Chondrocyte (in vitro differentiated cells): ENCODE measurements at regions not wholly inside any gene's neighbourhood (a gene's known extent, or its start where the extent isn't known, plus 50 kb on each side); places are given as distances from the start of the nearest gene placed in this dataset.

Source experiments
- DNase-seq: peaks from one replicate; pipeline ENCODE4 v3.0.0; 2021; ENCODE audit warnings: mixed read lengths, low spot score
- H3K27ac Mint-ChIP-seq: one replicate; pipeline ENCODE4 v1.8.0; 2021; ENCODE audit warnings: mild to moderate bottlenecking, moderate library complexity, mixed read lengths; ENCODE audit not compliant: unreplicated experiment
- H3K27me3 Mint-ChIP-seq: 2 replicates; pipeline ENCODE4 v1.8.0; 2021; ENCODE audit warnings: low read depth, mixed read lengths
- H3K36me3 Mint-ChIP-seq: 2 replicates; pipeline ENCODE4 v1.8.0; 2021; ENCODE audit warnings: low read depth, mixed read lengths
- H3K4me1 Mint-ChIP-seq: 2 replicates; pipeline ENCODE4 v1.8.0; 2021; ENCODE audit warnings: low read depth, mild to moderate bottlenecking, mixed read lengths
- H3K4me3 Mint-ChIP-seq: one replicate; pipeline ENCODE4 v1.8.0; 2021; ENCODE audit warnings: mild to moderate bottlenecking, moderate library complexity, mixed read lengths; ENCODE audit not compliant: unreplicated experiment
- H3K9me3 Mint-ChIP-seq: 2 replicates; pipeline ENCODE4 v1.8.0; 2021; ENCODE audit warnings: low read depth, mixed read lengths
- TF ChIP-seq, protein P1 (sequence below): fragments of 200-600 bp; sonication (generic); IDR thresholded peaks from 2 replicates; pipeline ENCODE4 v1.5.0; 2021; ENCODE audit warnings: antibody characterized with exemption, mild to moderate bottlenecking, moderate library complexity

- no peak overlapping the region for H3K27ac Mint-ChIP-seq
- peaks cover 5% of the 10 kb centered on the region for H3K4me1 Mint-ChIP-seq
- H3K4me3 Mint-ChIP-seq: no peak overlapping the region
- H3K36me3 Mint-ChIP-seq: no peaks in the 10 kb centered on the region
- no peak for DNase-seq
- peaks cover 1% of the 10 kb centered on the region for H3K27me3 Mint-ChIP-seq
- TF ChIP-seq, protein P1, sequence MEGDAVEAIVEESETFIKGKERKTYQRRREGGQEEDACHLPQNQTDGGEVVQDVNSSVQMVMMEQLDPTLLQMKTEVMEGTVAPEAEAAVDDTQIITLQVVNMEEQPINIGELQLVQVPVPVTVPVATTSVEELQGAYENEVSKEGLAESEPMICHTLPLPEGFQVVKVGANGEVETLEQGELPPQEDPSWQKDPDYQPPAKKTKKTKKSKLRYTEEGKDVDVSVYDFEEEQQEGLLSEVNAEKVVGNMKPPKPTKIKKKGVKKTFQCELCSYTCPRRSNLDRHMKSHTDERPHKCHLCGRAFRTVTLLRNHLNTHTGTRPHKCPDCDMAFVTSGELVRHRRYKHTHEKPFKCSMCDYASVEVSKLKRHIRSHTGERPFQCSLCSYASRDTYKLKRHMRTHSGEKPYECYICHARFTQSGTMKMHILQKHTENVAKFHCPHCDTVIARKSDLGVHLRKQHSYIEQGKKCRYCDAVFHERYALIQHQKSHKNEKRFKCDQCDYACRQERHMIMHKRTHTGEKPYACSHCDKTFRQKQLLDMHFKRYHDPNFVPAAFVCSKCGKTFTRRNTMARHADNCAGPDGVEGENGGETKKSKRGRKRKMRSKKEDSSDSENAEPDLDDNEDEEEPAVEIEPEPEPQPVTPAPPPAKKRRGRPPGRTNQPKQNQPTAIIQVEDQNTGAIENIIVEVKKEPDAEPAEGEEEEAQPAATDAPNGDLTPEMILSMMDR: no peak
- H3K9me3 Mint-ChIP-seq: no peaks in the 10 kb centered on the region
Observed at GRCh38 chr15:96625256-96625655, 294.8 kb downstream of the NR2F2 start.

DNA sequence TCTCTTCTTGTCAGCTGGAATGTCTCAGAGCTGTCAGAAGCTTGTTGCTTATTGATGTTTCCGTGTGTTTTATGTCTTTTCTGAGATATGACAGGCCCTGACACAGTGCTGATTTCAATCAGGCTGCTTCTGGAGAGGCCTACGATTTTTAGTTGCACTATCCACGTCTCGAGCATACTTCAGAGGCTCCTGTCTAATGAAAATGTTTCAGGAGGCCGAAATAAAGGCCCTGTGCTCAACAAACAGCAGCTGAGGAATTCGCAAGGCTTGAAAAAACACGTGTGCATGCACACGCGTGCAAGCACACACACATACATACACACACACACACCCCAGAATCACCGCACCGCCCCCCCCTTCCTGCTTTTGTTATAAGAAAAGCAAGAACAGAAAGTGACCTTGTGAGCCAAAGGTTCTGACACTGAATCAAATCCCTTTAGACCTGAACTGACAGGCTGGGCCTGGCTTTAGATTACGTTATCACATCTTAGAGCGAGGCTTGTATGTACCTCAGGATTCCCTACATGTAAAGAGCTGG lies 296.6 kb downstream of the NR2F2 start:
- TF ChIP-seq, protein P1: no peak
- Mint-ChIP-seq H3K27me3 (peaks cover 1% of the 10 kb centered on the region), H3K27ac (no peak overlapping the region), H3K36me3 (no peaks in the 10 kb centered on the region), H3K4me3 (no peak overlapping the region), H3K4me1 (peaks cover 5% of the 10 kb centered on the region), H3K9me3 (no peaks in the 10 kb centered on the region)
- no peak for DNase-seq

DNA sequence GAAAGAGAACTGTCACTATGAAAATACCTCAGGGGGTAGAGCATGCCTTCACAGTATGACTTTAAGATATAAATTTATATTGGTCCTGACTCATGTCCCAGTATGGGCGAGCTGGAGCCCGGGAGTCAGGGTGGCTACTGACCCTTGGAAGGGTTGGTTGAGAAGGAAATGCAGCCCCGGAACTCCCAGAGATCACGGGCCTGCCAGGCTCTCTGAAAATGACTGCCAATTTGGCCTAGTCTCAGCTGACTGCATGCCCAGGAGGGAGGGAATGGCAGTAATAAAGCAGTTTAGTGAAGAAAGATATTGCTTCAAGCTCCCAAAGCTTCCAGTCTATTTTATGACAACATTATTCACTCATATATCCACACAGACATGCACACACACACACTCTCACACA lies 299.0 kb downstream of the NR2F2 start:
- TF ChIP-seq, protein P1: no peak
- no peaks in the 10 kb centered on the region for H3K36me3 Mint-ChIP-seq
- DNase-seq: no peak

DNA sequence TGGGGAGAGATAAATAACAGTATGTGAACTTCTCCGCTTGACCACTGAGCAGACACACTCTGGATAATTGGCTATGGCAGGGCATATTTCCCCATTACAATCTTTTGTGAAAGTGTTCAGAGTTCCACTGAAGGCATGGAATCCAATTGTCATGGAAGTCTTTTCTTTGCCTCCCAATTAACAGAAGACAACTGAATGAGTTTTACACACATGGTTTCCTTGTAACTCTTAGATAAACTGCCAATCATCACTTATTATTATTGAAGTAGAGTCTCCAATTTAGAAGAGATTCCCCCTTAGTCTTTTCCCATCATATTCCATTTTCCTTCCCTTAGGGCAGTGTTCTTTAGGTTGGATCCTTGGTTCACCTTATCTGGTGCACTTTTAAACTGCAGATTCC lies 308.3 kb downstream of the NR2F2 start:
- no peaks in the 10 kb centered on the region for H3K4me1 Mint-ChIP-seq
- no peak overlapping the region for H3K27ac Mint-ChIP-seq
- H3K4me3 Mint-ChIP-seq: no peak overlapping the region
- no peak for DNase-seq
- H3K36me3 Mint-ChIP-seq: no peaks in the 10 kb centered on the region
- H3K9me3 Mint-ChIP-seq: peaks cover 6% of the 10 kb centered on the region
- TF ChIP-seq, protein P1: no peak
- H3K27me3 Mint-ChIP-seq: no peaks in the 10 kb centered on the region

More for the DNA sequence above, 299.0 kb downstream of the NR2F2 start:
- H3K4me1 Mint-ChIP-seq: peaks cover 5% of the 10 kb centered on the region
- no peaks in the 10 kb centered on the region for H3K27me3 Mint-ChIP-seq
- no peak overlapping the region for H3K4me3 Mint-ChIP-seq
- no peak overlapping the region for H3K27ac Mint-ChIP-seq
- H3K9me3 Mint-ChIP-seq: no peaks in the 10 kb centered on the region

- TF ChIP-seq, protein P1: no peak
- no peak overlapping the region for H3K27ac Mint-ChIP-seq
- H3K4me3 Mint-ChIP-seq: no peak overlapping the region
- no peaks in the 10 kb centered on the region for H3K36me3 Mint-ChIP-seq
- DNase-seq: no peak
- H3K9me3 Mint-ChIP-seq: peaks cover 6% of the 10 kb centered on the region
- H3K4me1 Mint-ChIP-seq: no peaks in the 10 kb centered on the region
- H3K27me3 Mint-ChIP-seq: peaks cover 1% of the 10 kb centered on the region
Observed at GRCh38 chr15:96645796-96646195, 315.3 kb downstream of the NR2F2 start.
